Central memory CD8-positive, alpha-beta T cell (primary cell): ENCODE measurements at regions not wholly inside any gene's neighbourhood (a gene's known extent, or its start where the extent isn't known, plus 50 kb on each side); places are given as distances from the start of the nearest gene placed in this dataset.

Source experiments
- ATAC-seq: fragments of 150-1000 bp; cut with Tn5 transposase; replicated peaks from 2 replicates; pipeline ENCODE4 v1.10.0; 2022; ENCODE audit warnings: mild to moderate bottlenecking, moderate FRiP score, moderate number of reproducible peaks; ENCODE audit not compliant: poor library complexity, severe bottlenecking; ENCODE audit errors: extremely low read depth
- DNase-seq, 2 donors: peaks; one replicate each; pipeline ENCODE4 v3.0.0; 2021; ENCODE audit warnings: low spot score in 2 of 2
- H3K27ac Mint-ChIP-seq: one replicate; pipeline ENCODE4 v1.8.0; 2022; ENCODE audit warnings: low read depth, mild to moderate bottlenecking, moderate library complexity, mixed read lengths
- H3K27me3 Mint-ChIP-seq: one replicate; pipeline ENCODE4 v1.8.0; 2022; ENCODE audit warnings: mixed read lengths
- H3K36me3 Mint-ChIP-seq: one replicate; pipeline ENCODE4 v1.8.0; 2022; ENCODE audit warnings: mild to moderate bottlenecking, moderate library complexity, mixed read lengths; ENCODE audit not compliant: insufficient read depth
- H3K4me1 Mint-ChIP-seq: one replicate; pipeline ENCODE4 v1.8.0; 2022; ENCODE audit warnings: mixed read lengths
- H3K4me3 Mint-ChIP-seq: one replicate; pipeline ENCODE4 v1.8.0; 2022; ENCODE audit warnings: mild to moderate bottlenecking, moderate library complexity, mixed read lengths
- H3K9me3 Mint-ChIP-seq: one replicate; pipeline ENCODE4 v1.8.0; 2022; ENCODE audit warnings: mixed read lengths

DNA sequence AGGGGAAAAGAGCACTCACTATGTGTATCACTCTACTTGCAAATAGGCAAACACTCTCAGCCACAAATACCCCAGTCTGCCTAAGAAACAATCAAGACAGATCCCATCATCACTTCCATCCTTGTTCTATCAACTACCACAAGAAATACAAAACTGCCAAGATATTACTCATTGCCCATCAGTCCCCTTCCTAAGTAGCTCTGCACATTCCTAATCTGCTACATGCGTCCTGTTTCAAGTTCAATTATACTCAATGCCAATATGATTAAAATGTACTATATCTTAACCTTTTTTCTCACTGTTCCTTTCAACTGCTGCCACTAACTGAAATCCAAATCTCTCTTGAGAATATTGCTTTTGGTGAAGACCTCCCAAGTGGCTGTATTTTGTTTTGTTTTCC, 1688.4 kb downstream of the PLA2G4A start:
- Mint-ChIP-seq H3K27me3 (no peaks in the 10 kb centered on the region), H3K4me1 (no peaks in the 10 kb centered on the region), H3K9me3 (peaks cover 12% of the 10 kb centered on the region), H3K36me3 (no peaks in the 10 kb centered on the region), H3K4me3 (no peak overlapping the region), H3K27ac (no peak overlapping the region)
- ATAC-seq (no peak), DNase-seq (no peak)

GRCh38 chr1:188551176-188551575, 1722.4 kb downstream of the PLA2G4A start:
- ATAC-seq: no peak
- H3K4me1 Mint-ChIP-seq: no peaks in the 10 kb centered on the region
- no peak overlapping the region for H3K4me3 Mint-ChIP-seq
- no peak for DNase-seq
- peaks cover 10% of the 10 kb centered on the region for H3K9me3 Mint-ChIP-seq
- no peak overlapping the region for H3K27ac Mint-ChIP-seq
- no peaks in the 10 kb centered on the region for H3K36me3 Mint-ChIP-seq
- no peaks in the 10 kb centered on the region for H3K27me3 Mint-ChIP-seq

GRCh38 chr1:188557053-188557452, 1728.3 kb downstream of the PLA2G4A start:
- Mint-ChIP-seq H3K9me3 (peaks cover 5% of the 10 kb centered on the region), H3K27me3 (no peaks in the 10 kb centered on the region), H3K27ac (no peak overlapping the region), H3K36me3 (peaks cover 1% of the 10 kb centered on the region), H3K4me1 (no peaks in the 10 kb centered on the region), H3K4me3 (no peak overlapping the region)
- no peak for DNase-seq
- no peak for ATAC-seq

DNA sequence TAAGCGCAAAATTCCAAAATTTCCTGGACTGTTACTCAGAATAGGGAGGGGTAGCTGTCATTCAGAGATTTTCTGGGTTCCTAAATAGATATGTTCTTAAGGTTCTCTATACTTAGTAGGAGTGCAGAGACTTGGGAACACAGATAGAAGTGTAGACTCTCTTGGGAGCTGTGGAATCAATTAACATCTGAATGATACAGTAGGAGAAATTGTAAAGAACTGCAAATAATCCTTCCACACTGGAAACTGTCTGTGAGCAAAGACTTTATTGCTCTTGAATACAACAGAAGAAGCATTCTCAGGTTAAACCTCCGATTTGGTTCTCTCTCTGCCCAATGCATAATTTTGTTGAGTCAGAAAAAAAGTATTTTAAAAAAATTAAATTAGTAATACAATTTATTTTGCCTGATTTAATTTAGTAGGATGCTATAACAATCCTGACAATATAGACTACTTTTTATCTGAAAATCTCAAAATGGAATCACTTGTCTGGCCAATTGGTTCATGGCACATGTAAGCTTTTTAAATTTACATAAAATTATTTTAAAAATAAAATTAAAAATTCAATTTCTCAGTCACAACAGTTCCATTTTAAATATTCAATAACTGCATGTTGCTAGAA, 1754.3 kb downstream of the PLA2G4A start:
- H3K27ac Mint-ChIP-seq: no peak overlapping the region
- H3K4me1 Mint-ChIP-seq: no peaks in the 10 kb centered on the region
- no peaks in the 10 kb centered on the region for H3K36me3 Mint-ChIP-seq
- H3K27me3 Mint-ChIP-seq: no peaks in the 10 kb centered on the region
- ATAC-seq (no peak), DNase-seq (no peak)
- no peak overlapping the region for H3K4me3 Mint-ChIP-seq
- peaks cover 9% of the 10 kb centered on the region for H3K9me3 Mint-ChIP-seq

DNA sequence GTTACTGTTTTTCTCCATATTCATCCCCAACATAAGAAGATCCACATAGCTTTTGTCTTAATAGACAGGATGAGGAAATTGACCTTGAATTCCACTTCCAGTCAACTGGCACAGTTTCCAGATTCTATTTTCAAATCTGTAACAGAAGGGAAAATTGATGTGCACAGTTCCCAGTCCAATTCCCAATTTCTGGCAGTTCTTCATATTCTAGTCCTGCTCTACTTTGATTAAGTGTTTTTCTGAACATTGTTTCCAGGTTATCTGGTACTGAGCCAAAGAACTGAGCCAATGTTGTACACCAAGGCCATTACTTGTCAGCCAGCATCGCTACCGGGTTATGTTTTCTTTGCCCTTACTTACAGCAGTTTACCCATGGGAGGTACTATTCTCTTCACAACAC, 1755.4 kb downstream of the PLA2G4A start:
- Mint-ChIP-seq H3K4me1 (no peaks in the 10 kb centered on the region), H3K4me3 (no peak overlapping the region), H3K36me3 (no peaks in the 10 kb centered on the region), H3K27me3 (no peaks in the 10 kb centered on the region), H3K27ac (no peak overlapping the region), H3K9me3 (peaks cover 6% of the 10 kb centered on the region)
- ATAC-seq: no peak
- DNase-seq: no peak

- H3K27me3 Mint-ChIP-seq: no peaks in the 10 kb centered on the region
Measured at GRCh38 chr1:188590641-188591040, 1761.9 kb downstream of the PLA2G4A start.

DNA sequence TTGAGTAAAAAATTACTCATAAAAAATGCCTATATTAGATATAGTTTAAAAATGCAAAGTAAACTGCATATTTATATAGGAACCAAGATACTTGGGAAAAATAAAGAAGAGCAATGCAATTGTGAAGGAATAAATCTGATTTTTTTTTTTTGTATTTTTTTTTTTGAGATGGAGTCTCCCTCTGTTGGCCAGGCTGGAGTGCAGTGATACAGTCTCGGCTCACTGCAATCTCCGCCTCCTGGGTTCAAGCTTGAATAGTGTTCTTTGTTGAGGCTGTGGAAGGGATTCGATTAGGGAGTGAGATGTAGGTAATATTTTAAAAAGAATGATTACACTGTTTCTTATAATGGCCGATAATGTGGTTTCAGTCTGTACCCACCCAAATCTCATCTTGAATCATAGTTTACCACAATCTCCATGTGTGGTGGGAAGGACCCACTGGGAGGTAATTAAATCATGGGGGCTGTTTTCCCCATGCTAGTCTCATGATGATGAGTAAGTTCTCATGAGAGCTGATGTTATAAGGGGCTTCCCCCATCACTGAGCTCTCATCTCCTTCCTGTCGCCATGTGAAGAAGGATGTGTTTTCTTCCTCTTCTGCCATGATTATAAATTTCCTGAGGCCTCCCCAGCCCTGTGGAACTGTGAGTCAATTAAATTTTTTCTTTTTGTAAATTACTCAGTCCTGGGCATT, 1765.9 kb downstream of the PLA2G4A start:
- H3K27me3 Mint-ChIP-seq: no peaks in the 10 kb centered on the region
- H3K4me1 Mint-ChIP-seq: no peaks in the 10 kb centered on the region
- H3K36me3 Mint-ChIP-seq: no peaks in the 10 kb centered on the region
- no peak overlapping the region for H3K27ac Mint-ChIP-seq
- no peak for DNase-seq
- H3K9me3 Mint-ChIP-seq: peaks cover 28% of the 10 kb centered on the region
- no peak overlapping the region for H3K4me3 Mint-ChIP-seq
- no peak for ATAC-seq

More at GRCh38 chr1:188590641-188591040, 1761.9 kb downstream of the PLA2G4A start:
- no peak overlapping the region for H3K27ac Mint-ChIP-seq
- no peaks in the 10 kb centered on the region for H3K4me1 Mint-ChIP-seq
- no peaks in the 10 kb centered on the region for H3K36me3 Mint-ChIP-seq
- H3K9me3 Mint-ChIP-seq: peaks cover 22% of the 10 kb centered on the region
- DNase-seq (no peak), ATAC-seq (no peak)
- no peak overlapping the region for H3K4me3 Mint-ChIP-seq

DNA sequence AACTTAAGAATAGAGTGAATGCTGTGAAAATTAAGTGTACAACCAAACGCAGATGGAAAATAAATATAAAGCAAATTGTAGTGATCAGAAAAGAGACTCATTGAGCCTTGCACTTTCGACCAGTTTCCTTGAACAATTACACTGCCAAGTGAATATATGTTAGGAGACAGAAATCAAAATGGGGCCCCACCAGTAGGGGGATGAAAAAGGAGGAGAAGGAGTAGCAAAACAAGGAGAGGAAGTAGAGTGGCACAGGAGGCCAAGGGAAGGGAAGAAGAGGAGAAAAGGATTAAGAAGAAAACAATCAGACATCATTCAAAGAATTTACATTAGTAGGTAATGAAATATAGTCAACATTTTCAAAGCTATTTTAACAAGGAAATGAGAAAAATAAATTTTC, 1770.6 kb downstream of the PLA2G4A start:
- Mint-ChIP-seq H3K4me3 (no peak overlapping the region), H3K9me3 (peaks cover 6% of the 10 kb centered on the region), H3K27ac (no peak overlapping the region), H3K36me3 (no peaks in the 10 kb centered on the region), H3K27me3 (no peaks in the 10 kb centered on the region), H3K4me1 (no peaks in the 10 kb centered on the region)
- no peak for ATAC-seq
- DNase-seq: no peak

DNA sequence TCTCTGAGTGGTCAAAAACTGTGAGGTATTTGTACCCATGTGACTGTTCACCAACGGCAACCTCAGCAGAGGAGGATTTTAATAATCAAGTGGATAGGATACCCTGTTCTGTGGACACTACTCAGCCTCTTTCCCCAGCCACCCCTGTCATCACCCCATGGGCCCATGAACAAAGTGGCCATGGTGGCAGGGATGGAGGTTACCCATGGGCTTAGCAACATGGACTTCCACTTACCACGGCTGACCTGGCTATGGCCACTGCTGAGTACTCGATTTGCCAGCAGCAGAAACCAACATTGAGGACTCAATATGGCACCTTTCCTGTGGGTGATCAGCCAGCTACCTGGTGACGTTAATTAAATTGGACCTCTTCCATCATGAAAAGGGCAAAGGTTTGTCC, 1782.7 kb downstream of the PLA2G4A start:
- H3K27me3 Mint-ChIP-seq: no peaks in the 10 kb centered on the region
- no peak overlapping the region for H3K27ac Mint-ChIP-seq
- no peaks in the 10 kb centered on the region for H3K36me3 Mint-ChIP-seq
- no peak overlapping the region for H3K4me3 Mint-ChIP-seq
- no peaks in the 10 kb centered on the region for H3K4me1 Mint-ChIP-seq
- peaks cover 31% of the 10 kb centered on the region for H3K9me3 Mint-ChIP-seq
- ATAC-seq: no peak
- DNase-seq: no peak

- Mint-ChIP-seq H3K4me3 (no peak overlapping the region), H3K4me1 (no peaks in the 10 kb centered on the region), H3K27ac (no peak overlapping the region), H3K36me3 (no peaks in the 10 kb centered on the region), H3K27me3 (no peaks in the 10 kb centered on the region), H3K9me3 (peaks cover 20% of the 10 kb centered on the region)
- DNase-seq: no peak
- ATAC-seq: no peak
Measured at GRCh38 chr1:188615321-188615720, 1786.6 kb downstream of the PLA2G4A start.

DNA sequence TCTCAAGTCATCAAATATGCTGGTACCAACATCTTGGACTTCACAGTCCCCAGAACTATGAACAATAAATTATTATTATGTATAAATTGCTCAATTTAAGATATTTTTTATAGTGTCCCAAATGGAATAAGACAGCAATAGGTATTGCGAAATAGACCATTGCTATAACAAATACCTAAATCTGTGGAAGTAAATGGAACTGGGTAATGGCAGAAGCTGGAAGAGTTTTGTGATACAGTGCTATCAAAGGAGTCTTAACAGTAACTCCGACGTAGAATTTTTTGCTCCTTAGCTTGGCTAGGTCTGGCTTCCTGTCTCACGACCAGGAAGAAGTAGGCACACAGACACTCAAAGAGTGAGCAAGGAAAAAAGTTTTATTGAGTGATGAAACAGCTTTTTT, 1791.5 kb downstream of the PLA2G4A start:
- Mint-ChIP-seq H3K36me3 (no peaks in the 10 kb centered on the region), H3K4me3 (no peak overlapping the region), H3K27me3 (no peaks in the 10 kb centered on the region), H3K27ac (no peak overlapping the region), H3K4me1 (no peaks in the 10 kb centered on the region), H3K9me3 (peaks cover 9% of the 10 kb centered on the region)
- DNase-seq: no peak
- no peak for ATAC-seq

GRCh38 chr1:188641566-188642211, 1812.9 kb downstream of the PLA2G4A start:
- ATAC-seq: no peak
- DNase-seq: no peak
- H3K9me3 Mint-ChIP-seq: peaks cover 18% of the 10 kb centered on the region
- H3K36me3 Mint-ChIP-seq: no peaks in the 10 kb centered on the region
- no peaks in the 10 kb centered on the region for H3K4me1 Mint-ChIP-seq
- no peaks in the 10 kb centered on the region for H3K27me3 Mint-ChIP-seq
- no peak overlapping the region for H3K27ac Mint-ChIP-seq
- no peak overlapping the region for H3K4me3 Mint-ChIP-seq

GRCh38 chr1:188642704-188643103, 1814.0 kb downstream of the PLA2G4A start:
- H3K36me3 Mint-ChIP-seq: no peaks in the 10 kb centered on the region
- DNase-seq (no peak), ATAC-seq (no peak)
- H3K27ac Mint-ChIP-seq: no peak overlapping the region
- no peak overlapping the region for H3K4me3 Mint-ChIP-seq
- peaks cover 18% of the 10 kb centered on the region for H3K9me3 Mint-ChIP-seq
- no peaks in the 10 kb centered on the region for H3K4me1 Mint-ChIP-seq
- no peaks in the 10 kb centered on the region for H3K27me3 Mint-ChIP-seq
